HG03060 (cell line): ENCODE measurements at regions not wholly inside any gene's neighbourhood (a gene's known extent, or its start where the extent isn't known, plus 50 kb on each side); places are given as distances from the start of the nearest gene placed in this dataset.
"Not testable (repeated sequence)": the region's sequence is repeated elsewhere in the genome, so short reads cannot be mapped to it uniquely, and the experiment has no call there.

ENCODE experiments used
- ATAC-seq: cut with Tn5 transposase; IDR thresholded peaks from one replicate; pipeline ENCODE4 v1.9.1; 2021; ENCODE audit warnings: low read depth, moderate number of reproducible peaks; ENCODE audit not compliant: unreplicated experiment

DNA sequence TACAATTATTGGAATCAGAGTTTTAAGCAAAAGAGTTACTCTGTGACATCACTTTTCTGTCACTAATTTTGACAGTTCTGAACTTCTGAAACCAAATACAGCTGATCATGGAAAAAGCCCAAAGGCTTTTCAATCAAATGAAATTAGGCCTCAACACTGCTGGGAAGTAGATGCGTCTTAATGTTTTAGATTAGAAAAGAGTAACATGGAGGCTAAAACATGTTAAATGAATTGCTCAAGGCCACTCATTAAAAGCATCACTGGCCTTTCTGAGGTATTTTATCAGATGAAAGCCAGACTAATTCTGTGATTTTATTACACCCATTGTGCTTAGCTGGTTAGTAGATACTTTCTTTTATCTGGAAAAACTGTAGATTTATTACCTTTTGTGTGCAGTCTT is 672.6 kb downstream of the CENPC start:
- ATAC-seq: no peak

DNA sequence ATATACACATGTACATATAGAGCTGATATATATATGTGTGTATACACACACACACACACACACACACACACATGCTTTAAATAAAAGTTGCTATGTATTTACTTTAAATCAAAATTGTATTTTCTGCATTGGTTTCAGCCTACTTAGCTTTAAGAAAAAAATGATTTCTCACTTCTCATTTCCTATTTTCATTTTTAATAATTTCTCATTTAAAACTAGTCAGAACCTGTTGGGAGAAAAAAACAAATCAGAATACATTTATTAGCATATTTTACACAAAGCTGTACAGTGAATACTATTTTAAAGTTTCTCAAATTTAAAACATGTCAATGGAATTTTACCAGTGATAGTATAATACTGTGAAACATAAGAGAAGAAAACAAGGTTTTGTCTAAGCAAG is 681.8 kb downstream of the CENPC start:
- no peak for ATAC-seq

- no peak for ATAC-seq
Measured at GRCh38 chr4:66855956-66856355, 689.3 kb downstream of the CENPC start.

DNA sequence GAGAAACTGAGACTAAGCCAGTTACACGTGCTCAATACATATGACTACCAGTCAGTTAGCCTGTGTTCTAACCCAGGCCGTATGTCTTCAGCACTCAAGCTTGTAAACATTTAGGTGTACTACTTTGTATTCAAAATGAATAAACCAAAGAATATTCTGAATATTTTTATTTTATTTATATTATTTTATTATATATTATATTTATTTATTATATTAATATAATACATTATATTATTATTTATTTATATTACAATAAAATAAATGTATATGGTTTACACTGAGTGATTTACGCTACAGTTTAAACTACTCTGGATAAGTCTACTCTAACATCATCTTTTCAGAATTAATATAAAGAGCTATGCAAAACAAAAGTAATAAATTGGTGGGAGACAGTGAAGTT is 691.5 kb downstream of the CENPC start:
- no peak for ATAC-seq

- ATAC-seq: no peak
Measured at GRCh38 chr4:66852843-66853242, 692.5 kb downstream of the CENPC start.

- ATAC-seq: no peak
Measured at GRCh38 chr4:66849596-66849995, 695.7 kb downstream of the CENPC start.

DNA sequence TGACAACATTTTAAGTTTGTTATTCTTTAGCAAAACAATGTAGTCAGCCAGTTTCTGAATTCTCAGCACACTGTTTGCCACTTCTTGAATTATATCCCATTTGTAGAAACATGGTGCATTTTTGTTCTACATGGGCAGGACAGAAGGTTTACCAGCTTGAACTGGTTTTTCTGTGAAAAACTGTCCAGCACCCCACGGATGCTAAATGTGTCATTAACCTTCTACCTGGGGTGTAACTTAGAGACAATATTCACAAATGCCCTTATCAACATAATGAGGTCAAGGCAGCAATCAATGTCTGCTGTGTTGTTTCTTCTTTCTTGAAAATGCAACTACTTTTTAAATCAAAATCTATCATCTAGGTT is 702.6 kb downstream of the CENPC start:
- ATAC-seq: no peak

DNA sequence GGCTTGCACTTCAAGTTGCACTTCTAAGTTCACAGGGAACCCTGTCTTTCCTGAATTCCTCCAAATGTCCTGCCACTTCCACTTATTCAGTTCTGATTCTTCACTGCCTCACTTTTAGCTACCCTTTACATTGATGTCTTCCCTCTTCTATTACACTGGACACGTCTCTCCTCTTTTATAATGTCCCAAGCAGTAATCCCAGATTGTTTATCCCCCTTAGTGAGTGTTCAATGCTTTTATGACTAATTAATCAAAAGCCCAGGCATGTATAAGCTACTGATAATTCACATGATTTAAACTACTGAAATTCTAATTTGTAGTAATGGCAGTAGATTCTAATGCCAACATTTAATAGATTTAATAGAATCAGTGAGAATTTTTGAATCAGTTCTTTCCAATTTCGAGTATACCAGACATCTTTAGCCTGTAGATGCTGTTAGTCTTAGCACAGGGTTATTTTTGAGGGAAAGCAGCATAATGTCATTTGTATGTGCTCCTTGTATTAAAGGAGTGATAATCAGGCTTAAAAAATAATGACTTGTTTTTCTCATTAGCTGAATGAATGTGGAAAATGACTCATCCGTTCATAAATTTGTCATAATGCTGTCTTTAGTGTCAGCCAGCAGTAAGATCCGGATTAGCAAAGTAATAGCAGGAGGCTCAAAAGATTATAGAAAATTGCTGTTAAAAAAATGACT is 703.1 kb downstream of the CENPC start:
- no peak for ATAC-seq

- no peak for ATAC-seq
Measured at GRCh38 chr4:66840178-66840577, 705.1 kb downstream of the CENPC start.

GRCh38 chr4:66837279-66837922 is 707.9 kb downstream of the CENPC start:
- ATAC-seq: no peak

DNA sequence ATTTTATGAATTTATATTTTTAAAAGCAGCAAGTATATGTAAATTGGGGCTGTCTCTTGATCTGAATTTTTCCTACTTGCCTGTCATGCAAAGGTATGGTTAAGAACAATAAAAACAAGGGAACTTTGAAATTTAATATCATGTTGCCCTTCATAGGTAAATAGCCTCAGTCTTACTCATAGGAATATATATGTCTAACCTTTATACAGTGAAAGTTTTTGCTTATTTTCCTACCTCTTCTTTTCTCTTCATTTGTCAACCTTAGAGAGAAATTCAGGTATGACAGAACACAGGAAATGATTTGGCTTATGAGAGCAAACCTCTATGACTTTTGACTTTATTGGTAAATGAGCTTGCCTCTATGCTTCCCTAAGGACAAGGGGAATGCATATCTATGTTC is 716.0 kb downstream of the CENPC start:
- no peak for ATAC-seq

DNA sequence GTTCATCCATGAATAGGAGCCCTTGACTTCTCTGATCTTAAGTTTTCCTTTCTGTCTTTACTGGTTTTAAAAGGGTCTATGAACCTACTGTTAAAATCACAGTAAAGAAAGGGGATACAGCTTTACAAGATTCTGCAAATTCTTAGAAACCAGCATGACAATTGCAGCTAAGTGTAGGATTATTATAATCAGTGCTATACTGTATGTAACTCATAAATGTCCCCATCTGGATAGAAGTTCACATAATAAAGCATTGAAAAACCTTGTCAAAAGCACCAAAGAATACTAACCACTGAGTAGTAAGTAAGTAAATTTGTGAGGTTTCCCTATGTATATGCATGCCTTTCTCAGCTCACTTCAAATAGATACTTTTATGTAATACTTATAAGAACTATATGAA is 724.6 kb downstream of the CENPC start:
- no peak for ATAC-seq

DNA sequence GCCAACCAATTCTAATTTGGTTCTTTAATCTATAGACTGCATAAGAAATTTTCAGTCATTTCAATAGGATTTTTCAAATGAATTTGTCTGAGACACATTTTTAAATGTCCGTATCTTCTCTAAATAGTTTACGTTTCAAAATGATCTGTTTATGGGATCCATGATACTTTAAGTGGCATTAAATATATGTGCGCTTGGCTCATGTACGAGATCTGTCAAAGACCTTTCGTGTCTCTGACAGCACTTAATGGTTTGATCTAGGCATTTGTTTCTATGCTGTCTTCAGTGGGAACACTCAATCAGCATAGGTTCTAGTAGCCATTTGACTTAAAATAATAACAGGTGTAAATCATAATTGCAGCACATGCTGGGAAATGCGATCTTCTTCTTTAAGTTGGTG is 731.0 kb downstream of the CENPC start:
- ATAC-seq: no peak

GRCh38 chr4:66805582-66805981 is 739.7 kb downstream of the CENPC start:
- no peak for ATAC-seq

DNA sequence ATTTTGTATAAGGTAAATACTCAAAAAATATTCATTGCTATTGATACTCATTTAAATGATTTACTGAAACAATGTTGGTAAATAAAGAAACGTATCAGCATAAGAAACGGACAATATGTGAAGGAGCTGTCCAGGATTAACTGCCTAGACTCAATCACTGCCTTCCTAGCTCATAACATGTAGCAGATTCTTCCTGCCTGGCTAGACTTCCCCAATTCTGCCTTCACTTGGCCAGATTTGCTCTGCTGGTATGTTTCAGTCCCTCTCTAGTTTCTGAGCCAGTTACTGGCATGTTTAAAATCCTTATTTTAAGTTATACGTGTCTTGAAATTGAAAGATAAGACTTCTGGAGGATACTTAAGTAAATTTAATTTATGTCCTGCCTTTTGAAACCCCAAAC is 740.3 kb downstream of the CENPC start:
- no peak for ATAC-seq

- ATAC-seq: no peak
Measured at GRCh38 chr4:66797608-66798007, 747.7 kb downstream of the CENPC start.

- no peak for ATAC-seq
Measured at GRCh38 chr4:66795724-66796123, 749.6 kb downstream of the CENPC start.

- ATAC-seq: no peak
Measured at GRCh38 chr4:66794390-66795034, 750.8 kb downstream of the CENPC start.

DNA sequence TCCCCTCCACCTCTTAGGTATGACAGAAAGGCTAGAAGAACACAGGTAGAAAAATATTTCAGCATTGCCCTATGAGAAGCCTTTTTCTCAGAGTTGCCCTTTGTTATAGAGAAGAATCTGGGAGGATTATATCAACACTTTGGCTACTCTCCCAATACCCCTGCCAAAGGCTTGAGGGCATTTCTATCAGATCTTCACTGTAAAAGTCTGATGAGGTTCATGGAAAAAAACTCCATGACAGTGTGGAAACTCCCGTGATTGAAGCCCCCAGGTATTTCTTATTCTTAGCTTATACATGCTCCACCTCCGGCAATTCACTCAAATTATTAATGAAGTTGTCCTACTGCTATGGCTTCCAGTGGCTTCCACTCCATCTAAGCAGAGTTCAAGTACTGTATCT is 753.6 kb downstream of the CENPC start:
- ATAC-seq: no peak

GRCh38 chr4:66785479-66785878 is 759.8 kb downstream of the CENPC start:
- no peak for ATAC-seq

DNA sequence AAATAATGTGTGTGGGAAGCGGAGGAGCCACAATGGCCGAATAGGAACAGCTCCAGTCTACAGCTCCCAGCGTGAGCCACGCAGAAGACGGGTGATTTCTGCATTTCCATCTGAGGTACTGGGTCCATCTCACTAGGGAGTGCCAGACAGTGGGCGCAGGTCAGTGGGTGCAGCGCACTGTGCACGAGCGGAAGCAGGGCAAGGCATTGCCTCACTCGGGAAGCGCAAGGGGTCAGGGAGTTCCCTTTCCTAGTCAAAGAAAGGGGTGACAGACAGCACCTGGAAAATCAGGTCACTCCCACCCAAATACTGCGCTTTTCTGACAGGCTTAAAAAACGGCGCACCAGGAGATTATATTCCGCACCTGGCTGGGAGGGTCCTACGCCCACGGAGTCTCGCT is 762.6 kb downstream of the CENPC start:
- not testable (repeated sequence) for ATAC-seq

- no peak for ATAC-seq
Measured at GRCh38 chr4:66777097-66777496, 768.2 kb downstream of the CENPC start.
